ENCODE measurements at regions not wholly inside any gene's neighbourhood (a gene's known extent, or its start where the extent isn't known, plus 50 kb on each side); places are given as distances from the start of the nearest gene placed in this dataset.
"Not testable (repeated sequence)": the region's sequence is repeated elsewhere in the genome, so short reads cannot be mapped to it uniquely, and the experiment has no call there.

DNA sequence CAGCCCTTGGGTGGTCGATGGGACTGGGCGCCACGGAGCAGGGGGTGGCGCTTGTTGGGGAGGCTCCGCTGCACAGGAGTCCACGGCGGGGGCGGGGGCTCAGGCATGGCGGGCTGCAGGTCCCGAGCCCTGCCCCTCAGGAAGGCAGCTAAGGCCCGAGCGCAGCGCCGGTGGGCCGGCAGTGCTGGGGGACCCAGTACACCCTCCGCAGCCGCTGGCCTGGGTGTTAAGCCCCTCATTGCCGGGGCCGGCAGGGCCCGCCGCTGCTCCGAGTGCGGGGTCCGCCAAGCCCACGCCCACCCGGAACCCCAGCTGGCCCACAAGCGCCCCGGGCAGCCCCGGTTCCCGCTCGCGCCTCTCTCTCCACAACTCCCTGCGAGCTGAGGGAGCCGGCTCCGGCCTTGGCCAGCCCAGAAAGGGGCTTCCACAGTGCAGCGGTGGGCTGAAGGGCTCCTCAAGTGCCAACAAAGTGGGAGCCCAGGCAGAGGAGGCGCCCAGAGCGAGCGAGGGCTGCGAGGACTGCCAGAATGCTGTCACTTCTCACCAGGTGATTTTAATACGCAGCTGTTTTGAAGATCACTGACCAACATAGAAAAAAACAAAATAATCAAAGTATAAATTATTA, 66.1 kb upstream of the NDST4 start:
- not testable (repeated sequence) for DNase-seq

DNA sequence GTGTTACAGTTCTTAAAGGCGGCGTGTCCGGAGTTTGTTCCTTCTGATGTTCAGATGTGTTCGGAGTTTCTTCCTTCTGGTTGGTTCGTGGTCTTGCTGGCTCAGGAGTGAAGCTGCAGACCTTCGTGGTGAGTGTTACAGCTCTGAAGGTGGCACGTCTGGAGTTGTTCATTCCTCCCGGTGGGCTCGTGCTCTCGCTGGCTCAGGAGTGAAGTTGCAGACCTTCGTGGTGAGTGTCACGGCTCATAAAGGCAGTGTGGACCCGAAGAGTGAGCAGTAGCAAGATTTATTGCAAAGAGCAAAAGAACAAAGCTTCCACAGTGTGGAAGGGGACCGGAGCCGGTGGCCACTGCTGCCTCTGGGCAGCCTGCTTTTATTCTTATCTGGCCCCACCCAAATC, 65.3 kb upstream of the NDST4 start:
- not testable (repeated sequence) for DNase-seq

DNA sequence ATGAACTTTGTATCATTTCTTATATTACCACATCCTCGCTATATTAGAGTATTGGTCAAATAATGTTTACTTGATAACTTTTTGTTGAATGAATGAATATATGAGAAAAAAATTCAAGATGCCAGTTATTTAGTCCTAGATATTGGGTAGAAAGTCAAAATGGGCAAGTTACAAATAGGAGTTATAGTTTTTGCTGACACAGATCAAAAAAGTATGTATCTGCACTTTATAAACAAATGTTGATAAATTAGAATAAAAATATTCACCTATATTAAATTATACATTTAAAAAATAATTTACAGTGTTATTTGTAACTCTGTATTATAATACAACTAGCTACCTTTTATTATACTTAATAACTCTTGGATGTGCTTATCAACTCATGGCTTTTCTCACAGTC, 57.8 kb upstream of the NDST4 start:
- no peak for DNase-seq

GRCh38 chr4:115165503-115165902, 52.1 kb upstream of the NDST4 start:
- DNase-seq: no peak
